ENCODE measurements at regions not wholly inside any gene's neighbourhood (a gene's known extent, or its start where the extent isn't known, plus 50 kb on each side); places are given as distances from the start of the nearest gene placed in this dataset.
"Not testable (repeated sequence)": the region's sequence is repeated elsewhere in the genome, so short reads cannot be mapped to it uniquely, and the experiment has no call there.

GRCh38 chr6:12356983-12357972, 67.1 kb downstream of the EDN1 start:
- ATAC-seq (ENCODE audit: low read depth in 2 of 2) = no peak
- no peaks in the 10 kb centered on the region for H3K4me1 ChIP-seq (ENCODE audit: control insufficient read depth, insufficient read depth, low read length, poor library complexity, severe bottlenecking)
- H3K27me3 ChIP-seq (ENCODE audit: control insufficient read depth, insufficient read depth, low read length) = no peaks in the 10 kb centered on the region
- no peak overlapping the region for H3K27ac Mint-ChIP-seq
- no peak overlapping the region for H3K4me3 ChIP-seq (ENCODE audit: low read depth, low read length)
- H3K4me1 Mint-ChIP-seq = no peaks in the 10 kb centered on the region
- no peaks in the 10 kb centered on the region for H3K36me3 Mint-ChIP-seq
- H3K9me3 Mint-ChIP-seq = peaks cover 0 to 8% (median 3%) of the 10 kb centered on the region in 7 donors
- DNase-seq = no peak
- no peaks in the 10 kb centered on the region for H3K36me3 ChIP-seq (ENCODE audit: control insufficient read depth, insufficient read depth, low read length)
- H3K9me3 ChIP-seq (ENCODE audit: control insufficient read depth in 2 of 2, low read length in 2 of 2) = peaks cover 0 to under 1% of the 10 kb centered on the region in 2 experiments
- H3K4me3 Mint-ChIP-seq = no peak overlapping the region
- no peak overlapping the region for H3K27ac ChIP-seq (ENCODE audit: insufficient read depth, low read length, poor library complexity, severe bottlenecking)
- peaks cover 14% of the 10 kb centered on the region for H3K27me3 Mint-ChIP-seq

DNA sequence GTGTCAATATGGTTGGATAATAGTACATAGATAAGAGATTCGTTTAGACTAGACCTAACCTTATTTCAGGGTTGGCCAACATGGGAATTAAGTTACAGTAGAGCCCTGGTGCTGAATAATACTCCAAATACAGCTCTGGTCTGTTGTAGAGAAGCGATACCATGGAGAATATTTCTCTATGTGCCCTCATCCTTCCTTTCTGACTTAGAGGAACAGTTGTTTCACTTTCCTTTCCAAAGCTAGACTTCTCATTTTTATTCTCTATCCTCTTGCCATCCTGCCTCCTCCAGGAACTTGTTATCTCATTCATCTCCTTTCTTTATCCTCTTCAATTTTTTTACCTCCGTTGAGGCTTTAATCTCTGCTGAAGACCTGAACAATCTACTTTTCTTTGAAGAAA, 68.9 kb downstream of the EDN1 start:
- H3K27ac Mint-ChIP-seq = no peak overlapping the region
- ATAC-seq (ENCODE audit: low read depth in 2 of 2) = no peak

DNA sequence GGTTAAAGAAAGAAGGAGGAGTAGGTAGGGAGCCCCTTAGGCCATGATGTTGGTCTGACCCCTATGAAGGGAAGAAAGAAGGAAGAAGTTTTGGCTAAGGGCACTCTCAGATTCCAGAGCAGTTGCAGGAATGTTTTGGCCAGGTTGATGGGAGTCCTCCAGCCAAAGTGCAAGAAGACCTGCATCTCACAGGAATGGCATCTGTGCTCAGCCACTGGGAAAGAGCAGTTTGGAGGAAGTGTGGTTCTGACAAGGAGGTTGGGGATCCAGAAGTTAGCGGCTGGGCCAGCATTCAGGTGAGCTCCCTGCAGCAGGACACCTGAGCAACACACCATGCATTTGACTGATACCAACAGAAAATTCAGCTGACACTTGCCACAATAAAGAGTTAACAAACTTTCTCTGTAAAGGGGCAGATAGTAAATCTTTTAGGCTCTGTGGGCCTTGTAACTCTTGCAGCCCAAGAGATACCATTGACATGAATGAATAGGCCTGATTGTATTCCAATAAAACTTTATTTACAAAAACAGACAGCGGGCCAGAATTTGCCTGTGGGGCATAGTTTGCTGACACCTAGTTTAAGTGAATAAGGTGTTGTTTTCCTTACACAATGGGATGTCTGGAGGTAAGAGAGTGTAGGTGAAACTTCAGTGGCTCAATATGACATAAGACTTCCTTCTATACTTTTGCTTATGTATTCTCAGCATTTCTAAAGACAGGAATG, 71.0 kb downstream of the EDN1 start:
- Histone ChIP-seq H3K9me3 (ENCODE audit: control insufficient read depth in 2 of 2, low read length in 2 of 2) (no peaks in the 10 kb centered on the region), H3K4me3 (ENCODE audit: low read depth, low read length) (no peak overlapping the region), H3K36me3 (ENCODE audit: control insufficient read depth, insufficient read depth, low read length) (no peaks in the 10 kb centered on the region), H3K4me1 (ENCODE audit: control insufficient read depth, insufficient read depth, low read length, poor library complexity, severe bottlenecking) (no peaks in the 10 kb centered on the region), H3K27me3 (ENCODE audit: control insufficient read depth, insufficient read depth, low read length) (no peaks in the 10 kb centered on the region), H3K27ac (ENCODE audit: insufficient read depth, low read length, poor library complexity, severe bottlenecking) (no peak overlapping the region)
- no peak for ATAC-seq (ENCODE audit: low read depth in 2 of 2)
- Mint-ChIP-seq H3K4me1 (no peaks in the 10 kb centered on the region), H3K9me3 (no peaks in the 10 kb centered on the region), H3K4me3 (no peak overlapping the region), H3K27me3 (peaks cover 7% of the 10 kb centered on the region), H3K27ac (no peak overlapping the region), H3K36me3 (no peaks in the 10 kb centered on the region)
- DNase-seq = no peak

More for the DNA sequence above, 68.9 kb downstream of the EDN1 start:
- Histone ChIP-seq H3K36me3 (ENCODE audit: control insufficient read depth, insufficient read depth, low read length) (no peaks in the 10 kb centered on the region), H3K27me3 (ENCODE audit: control insufficient read depth, insufficient read depth, low read length) (no peaks in the 10 kb centered on the region), H3K4me3 (ENCODE audit: low read depth, low read length) (no peak overlapping the region), H3K27ac (ENCODE audit: insufficient read depth, low read length, poor library complexity, severe bottlenecking) (no peak overlapping the region), H3K9me3 (ENCODE audit: control insufficient read depth in 2 of 2, low read length in 2 of 2) (no peaks in the 10 kb centered on the region), H3K4me1 (ENCODE audit: control insufficient read depth, insufficient read depth, low read length, poor library complexity, severe bottlenecking) (no peaks in the 10 kb centered on the region)
- Mint-ChIP-seq H3K9me3 (peaks cover 0 to 2% (median 0%) of the 10 kb centered on the region in 7 donors), H3K4me1 (no peaks in the 10 kb centered on the region), H3K27me3 (peaks cover 14% of the 10 kb centered on the region), H3K36me3 (no peaks in the 10 kb centered on the region), H3K4me3 (no peak overlapping the region)
- no peak for DNase-seq

DNA sequence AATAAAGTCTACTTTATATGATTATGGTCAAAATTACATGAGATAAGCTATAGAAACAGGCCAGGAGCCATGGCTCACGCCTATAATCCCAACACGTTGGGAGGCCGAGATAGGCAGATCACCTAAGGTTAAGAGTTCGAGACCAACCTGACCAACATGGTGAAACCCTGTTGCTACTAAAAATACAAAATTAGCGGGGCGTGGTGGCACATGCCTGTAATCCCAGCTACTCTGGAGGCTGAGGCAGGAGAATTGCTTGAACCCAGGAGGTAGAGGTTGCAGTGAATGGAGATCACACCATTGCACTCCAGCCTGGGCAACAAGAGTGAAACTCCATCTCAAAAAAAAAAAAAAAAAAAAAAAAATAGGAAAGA, 73.1 kb downstream of the EDN1 start:
- not testable (repeated sequence) for H3K36me3 ChIP-seq (ENCODE audit: control insufficient read depth, insufficient read depth, low read length); H3K4me1 ChIP-seq (ENCODE audit: control insufficient read depth, insufficient read depth, low read length, poor library complexity, severe bottlenecking); H3K9me3 ChIP-seq (ENCODE audit: control insufficient read depth in 2 of 2, low read length in 2 of 2); H3K27me3 ChIP-seq (ENCODE audit: control insufficient read depth, insufficient read depth, low read length); H3K4me1 Mint-ChIP-seq; H3K9me3 Mint-ChIP-seq; H3K4me3 Mint-ChIP-seq; DNase-seq; ATAC-seq (ENCODE audit: low read depth in 2 of 2); H3K4me3 ChIP-seq (ENCODE audit: low read depth, low read length); H3K27ac ChIP-seq (ENCODE audit: insufficient read depth, low read length, poor library complexity, severe bottlenecking); H3K36me3 Mint-ChIP-seq; H3K27ac Mint-ChIP-seq
- H3K27me3 Mint-ChIP-seq = peaks cover 11% of the 10 kb centered on the region

DNA sequence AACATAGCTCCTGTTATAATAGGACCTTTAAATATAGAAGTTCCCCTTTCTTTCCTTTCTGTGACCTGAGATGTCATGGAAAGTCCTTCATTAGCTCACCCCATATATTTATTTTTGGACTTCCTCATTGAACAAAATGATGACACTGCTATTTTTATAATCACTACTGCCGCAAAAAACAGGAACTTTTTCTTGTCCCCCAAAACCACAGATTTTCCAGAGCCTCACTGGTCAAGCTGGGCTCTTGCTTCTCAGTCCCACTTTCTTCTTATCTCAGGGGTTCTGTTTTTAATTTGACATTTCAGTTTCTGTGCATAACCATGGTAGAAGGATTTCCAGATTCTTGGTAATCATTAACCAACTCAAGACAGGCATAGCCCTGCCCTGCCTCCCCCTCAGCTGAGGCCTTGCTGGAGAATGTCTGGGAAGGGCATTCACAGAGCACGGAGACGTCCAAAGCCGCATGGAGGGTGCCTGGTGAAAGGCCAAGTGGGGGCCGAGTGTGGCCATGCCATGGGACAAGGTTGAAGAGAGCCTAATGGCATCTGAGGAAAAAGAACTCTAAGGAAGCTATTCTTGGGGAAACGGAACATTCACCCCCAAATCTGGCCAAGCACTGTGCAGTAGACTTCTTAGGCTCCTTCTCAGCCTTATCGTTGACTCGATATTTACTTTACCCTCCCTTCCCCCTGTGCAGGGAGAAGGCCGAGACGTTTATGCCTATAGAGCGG, 73.7 kb downstream of the EDN1 start:
- DNase-seq (no peak), ATAC-seq (ENCODE audit: low read depth in 2 of 2) (no peak)
- H3K9me3 ChIP-seq (ENCODE audit: control insufficient read depth in 2 of 2, low read length in 2 of 2) = no peaks in the 10 kb centered on the region
- no peaks in the 10 kb centered on the region for H3K36me3 Mint-ChIP-seq
- no peak overlapping the region for H3K27ac Mint-ChIP-seq
- no peaks in the 10 kb centered on the region for H3K4me1 Mint-ChIP-seq
- no peak overlapping the region for H3K4me3 Mint-ChIP-seq
- H3K36me3 ChIP-seq (ENCODE audit: control insufficient read depth, insufficient read depth, low read length) = no peaks in the 10 kb centered on the region
- no peaks in the 10 kb centered on the region for H3K27me3 ChIP-seq (ENCODE audit: control insufficient read depth, insufficient read depth, low read length)
- no peaks in the 10 kb centered on the region for H3K4me1 ChIP-seq (ENCODE audit: control insufficient read depth, insufficient read depth, low read length, poor library complexity, severe bottlenecking)
- H3K4me3 ChIP-seq (ENCODE audit: low read depth, low read length) = no peak overlapping the region
- peaks cover 0 to 4% (median 0%) of the 10 kb centered on the region in 7 donors for H3K9me3 Mint-ChIP-seq
- peaks cover 5% of the 10 kb centered on the region for H3K27me3 Mint-ChIP-seq
- H3K27ac ChIP-seq (ENCODE audit: insufficient read depth, low read length, poor library complexity, severe bottlenecking) = no peak overlapping the region

- ATAC-seq (ENCODE audit: low read depth in 2 of 2) (no peak), DNase-seq (no peak)
- Histone ChIP-seq H3K36me3 (ENCODE audit: control insufficient read depth, insufficient read depth, low read length) (no peaks in the 10 kb centered on the region), H3K27ac (ENCODE audit: insufficient read depth, low read length, poor library complexity, severe bottlenecking) (no peak overlapping the region), H3K9me3 (ENCODE audit: control insufficient read depth in 2 of 2, low read length in 2 of 2) (no peaks in the 10 kb centered on the region), H3K27me3 (ENCODE audit: control insufficient read depth, insufficient read depth, low read length) (no peaks in the 10 kb centered on the region), H3K4me1 (ENCODE audit: control insufficient read depth, insufficient read depth, low read length, poor library complexity, severe bottlenecking) (no peaks in the 10 kb centered on the region), H3K4me3 (ENCODE audit: low read depth, low read length) (no peak overlapping the region)
- no peak overlapping the region for H3K27ac Mint-ChIP-seq
- H3K27me3 Mint-ChIP-seq = peaks cover 5% of the 10 kb centered on the region
- H3K9me3 Mint-ChIP-seq = peaks cover 0 to 4% (median 0%) of the 10 kb centered on the region in 7 donors
- H3K36me3 Mint-ChIP-seq = no peaks in the 10 kb centered on the region
- no peaks in the 10 kb centered on the region for H3K4me1 Mint-ChIP-seq
- H3K4me3 Mint-ChIP-seq = no peak overlapping the region
These were observed 74.5 kb downstream of the EDN1 start for GRCh38 chr6:12364621-12365020.

DNA sequence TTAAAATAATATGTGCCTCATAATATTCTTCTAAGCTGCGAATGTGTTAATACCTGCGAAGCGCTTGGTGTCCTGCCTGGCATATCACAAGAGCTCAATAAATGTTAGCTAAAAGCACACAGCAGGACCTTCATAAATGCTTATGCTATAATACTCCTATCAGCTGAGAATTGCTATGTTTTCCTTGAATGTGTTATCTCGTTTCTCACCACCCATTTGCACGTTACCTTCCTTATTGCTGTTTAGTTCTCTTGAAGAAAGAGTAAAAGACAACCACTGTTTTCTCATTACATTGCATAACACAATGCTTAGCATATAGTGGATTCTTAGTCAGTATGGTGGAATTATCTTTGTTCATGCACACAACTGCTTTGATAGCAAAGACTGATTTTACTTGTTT, 76.6 kb downstream of the EDN1 start:
- Mint-ChIP-seq H3K4me1 (no peaks in the 10 kb centered on the region), H3K36me3 (no peaks in the 10 kb centered on the region), H3K27ac (no peak overlapping the region), H3K27me3 (peaks cover 5% of the 10 kb centered on the region), H3K4me3 (no peak overlapping the region), H3K9me3 (peaks cover 0 to 4% (median 0%) of the 10 kb centered on the region in 7 donors)
- DNase-seq = no peak
- H3K27ac ChIP-seq (ENCODE audit: insufficient read depth, low read length, poor library complexity, severe bottlenecking) = no peak overlapping the region
- H3K4me3 ChIP-seq (ENCODE audit: low read depth, low read length) = no peak overlapping the region
- ATAC-seq (ENCODE audit: low read depth in 2 of 2) = no peak
- no peaks in the 10 kb centered on the region for H3K27me3 ChIP-seq (ENCODE audit: control insufficient read depth, insufficient read depth, low read length)
- no peaks in the 10 kb centered on the region for H3K36me3 ChIP-seq (ENCODE audit: control insufficient read depth, insufficient read depth, low read length)
- H3K4me1 ChIP-seq (ENCODE audit: control insufficient read depth, insufficient read depth, low read length, poor library complexity, severe bottlenecking) = no peaks in the 10 kb centered on the region
- no peaks in the 10 kb centered on the region for H3K9me3 ChIP-seq (ENCODE audit: control insufficient read depth in 2 of 2, low read length in 2 of 2)
